ENCODE measurements at regions not wholly inside any gene's neighbourhood (a gene's known extent, or its start where the extent isn't known, plus 50 kb on each side); places are given as distances from the start of the nearest gene placed in this dataset.

GRCh38 chr21:38912102-38912629 lies 106.4 kb downstream of the ETS2 start:
- TF ChIP-seq POU6F1 (CRISPR knock-in tag; IDR thresholded peaks at IDR 0.05; ENCODE audit: borderline replicate concordance, low read depth) (no peak), PATZ1 (CRISPR knock-in tag; IDR thresholded peaks at IDR 0.05; ENCODE audit: borderline replicate concordance) (no peak)
